A549 (cell line): ENCODE measurements at regions not wholly inside any gene's neighbourhood (a gene's known extent, or its start where the extent isn't known, plus 50 kb on each side); places are given as distances from the start of the nearest gene placed in this dataset.

ENCODE experiments used
- JUN ChIP-seq, 2 experiments: fragments of >200 bp; sonication (Bioruptor Twin); formaldehyde crosslinking; IDR thresholded peaks; 2 replicates in 1 of 2; 3 replicates in 1 of 2; pipeline ENCODE4 v1.6.1; 2016 to 2017
- POLR2A ChIP-seq: IDR thresholded peaks from 2 replicates; pipeline ENCODE4 v1.6.1; 2012; ENCODE audit warnings: mild to moderate bottlenecking, low read length

GRCh38 chr4:92111493-92111892, 192.3 kb upstream of the GRID2 start:
- TF ChIP-seq POLR2A (no peak), JUN (IDR thresholded peaks at IDR 0.05) (no peak)
